KMS-11 (cell line): ENCODE measurements at regions not wholly inside any gene's neighbourhood (a gene's known extent, or its start where the extent isn't known, plus 50 kb on each side); places are given as distances from the start of the nearest gene placed in this dataset.

Experiments used
- H2AFZ ChIP-seq: fragments of 200-600 bp; sonication (generic); 2 replicates; pipeline ENCODE4 v1.6.1; 2016; ENCODE audit warnings: antibody characterized with exemption, mixed run types, low read depth
- H3K27ac ChIP-seq: fragments of 200-600 bp; sonication (generic); 2 replicates; pipeline ENCODE4 v1.6.1; 2016; ENCODE audit warnings: mild to moderate bottlenecking, mixed run types
- H3K27me3 ChIP-seq: fragments of 200-600 bp; sonication (generic); 2 replicates; pipeline ENCODE4 v1.6.1; 2017; ENCODE audit warnings: mild to moderate bottlenecking, low read depth, mixed run types, moderate library complexity; ENCODE audit not compliant: insufficient read depth
- H3K36me3 ChIP-seq: fragments of 200-600 bp; sonication (generic); 2 replicates; pipeline ENCODE4 v1.6.1; 2017; ENCODE audit warnings: mild to moderate bottlenecking, mixed run types; ENCODE audit not compliant: insufficient read depth
- H3K4me1 ChIP-seq: fragments of 200-600 bp; sonication (generic); 2 replicates; pipeline ENCODE4 v1.6.1; 2016; ENCODE audit warnings: mild to moderate bottlenecking, low read depth, mixed run types; ENCODE audit not compliant: poor library complexity, severe bottlenecking
- H3K4me2 ChIP-seq: fragments of 200-600 bp; sonication (generic); 2 replicates; pipeline ENCODE4 v1.7.0; 2016; ENCODE audit warnings: mild to moderate bottlenecking, mixed run types
- H3K4me3 ChIP-seq: fragments of 200-600 bp; sonication (generic); IDR thresholded peaks from 2 replicates; pipeline ENCODE4 v1.6.1; 2017; ENCODE audit warnings: low read depth, low read length, mixed read lengths; ENCODE audit not compliant: insufficient read depth
- H3K79me2 ChIP-seq: fragments of 200-600 bp; sonication (generic); 2 replicates; pipeline ENCODE4 v1.6.1; 2016; ENCODE audit warnings: low read depth, mixed run types; ENCODE audit not compliant: insufficient read depth
- H3K9ac ChIP-seq: fragments of 200-600 bp; sonication (generic); 2 replicates; pipeline ENCODE4 v1.6.1; 2016; ENCODE audit warnings: mild to moderate bottlenecking, mixed run types
- H4K20me1 ChIP-seq: fragments of 200-600 bp; sonication (generic); 2 replicates; pipeline ENCODE4 v1.6.1; 2016; ENCODE audit warnings: mild to moderate bottlenecking, mixed run types; ENCODE audit not compliant: insufficient read depth
- CTCF ChIP-seq: fragments of 200-600 bp; sonication (generic); conservative IDR thresholded peaks from 2 replicates; pipeline ENCODE4 v1.6.1; 2017; ENCODE audit warnings: low read depth, mild to moderate bottlenecking, antibody characterized with exemption, low read length, moderate library complexity, mixed read lengths

- H3K4me2 ChIP-seq, result no peak overlapping the region
- no peaks in the 10 kb centered on the region for H4K20me1 ChIP-seq
- no peaks in the 10 kb centered on the region for H3K36me3 ChIP-seq
- TF ChIP-seq CTCF, result no peak
- no peaks in the 10 kb centered on the region for H3K4me1 ChIP-seq
- H3K27ac ChIP-seq, result no peak overlapping the region
- H3K9ac ChIP-seq, result no peak overlapping the region
- no peaks in the 10 kb centered on the region for H3K27me3 ChIP-seq
- no peak overlapping the region for H3K4me3 ChIP-seq
- no peak overlapping the region for H2AFZ ChIP-seq
- no peaks in the 10 kb centered on the region for H3K79me2 ChIP-seq
Measured at GRCh38 chr10:10901906-10902305, 115.8 kb upstream of the CELF2 start.

DNA sequence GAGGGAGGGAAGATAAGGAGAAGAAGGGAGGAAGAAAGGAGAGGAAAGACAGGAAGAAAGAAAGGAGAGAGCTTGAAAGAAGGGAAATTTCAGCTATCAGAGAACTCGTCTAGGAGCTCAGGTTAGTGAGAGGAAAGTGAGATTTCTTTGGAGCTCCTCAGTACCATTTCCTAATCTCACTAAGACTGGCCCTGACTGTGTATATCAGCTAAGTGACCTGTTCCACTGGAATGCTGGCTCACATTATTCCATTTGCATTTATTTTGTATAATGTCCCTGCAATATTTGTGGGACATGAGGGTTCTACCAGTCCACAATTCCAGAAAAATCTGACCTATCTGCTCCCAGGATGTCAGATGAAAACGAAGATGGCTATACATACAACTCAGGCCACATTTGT, 114.7 kb upstream of the CELF2 start:
- H3K79me2 ChIP-seq, result no peaks in the 10 kb centered on the region
- no peak overlapping the region for H3K4me3 ChIP-seq
- H3K4me2 ChIP-seq, result no peak overlapping the region
- no peak overlapping the region for H3K27ac ChIP-seq
- no peaks in the 10 kb centered on the region for H4K20me1 ChIP-seq
- TF ChIP-seq CTCF, result no peak
- H3K9ac ChIP-seq, result no peak overlapping the region
- no peaks in the 10 kb centered on the region for H3K4me1 ChIP-seq
- no peaks in the 10 kb centered on the region for H3K36me3 ChIP-seq
- no peak overlapping the region for H2AFZ ChIP-seq
- H3K27me3 ChIP-seq, result no peaks in the 10 kb centered on the region

DNA sequence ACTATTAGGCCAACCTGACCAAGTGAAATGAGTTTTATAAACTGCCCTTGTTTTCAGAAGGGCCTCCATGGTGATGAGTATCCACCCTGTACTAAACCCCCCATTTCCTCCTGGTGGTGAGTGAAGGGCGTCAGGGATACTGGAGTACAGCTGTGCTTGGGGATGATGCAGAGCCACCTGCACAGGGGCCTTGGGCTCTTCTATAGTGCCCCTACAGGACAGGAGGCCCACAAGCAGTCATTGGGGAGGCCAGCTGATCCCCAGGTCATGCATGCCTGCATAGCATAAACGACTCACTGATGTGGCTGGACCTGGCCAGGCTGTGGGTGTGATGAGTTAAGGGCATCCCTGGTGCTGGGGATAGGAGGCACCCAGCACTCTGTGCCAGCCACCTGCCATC, 114.1 kb upstream of the CELF2 start:
- Histone ChIP-seq H3K4me2 (no peak overlapping the region), H3K4me1 (no peaks in the 10 kb centered on the region), H3K4me3 (no peak overlapping the region), H3K79me2 (no peaks in the 10 kb centered on the region), H3K27me3 (no peaks in the 10 kb centered on the region), H2AFZ (no peak overlapping the region), H4K20me1 (no peaks in the 10 kb centered on the region), H3K36me3 (no peaks in the 10 kb centered on the region), H3K27ac (no peak overlapping the region), H3K9ac (no peak overlapping the region)
- TF ChIP-seq CTCF, result no peak

DNA sequence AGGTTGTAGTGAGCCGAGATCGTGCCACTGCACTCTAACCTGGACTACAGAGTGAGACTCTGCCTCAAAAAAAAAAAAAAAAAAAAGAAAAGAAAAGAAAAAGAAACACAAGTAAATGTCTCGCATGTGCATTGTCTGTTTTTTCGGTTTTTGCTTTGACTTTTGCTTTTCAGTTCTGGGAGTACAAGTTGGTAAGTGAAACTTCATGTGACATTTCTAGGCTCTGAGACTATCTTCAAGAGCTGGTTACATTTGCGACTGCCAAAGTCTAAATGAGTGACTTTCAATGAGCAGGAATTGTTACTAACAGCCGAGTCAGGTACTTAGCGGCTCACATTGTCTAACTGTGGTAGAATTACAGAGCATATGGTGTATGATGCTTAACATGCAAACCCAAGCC, 107.0 kb upstream of the CELF2 start:
- H3K79me2 ChIP-seq, result no peaks in the 10 kb centered on the region
- no peak overlapping the region for H3K4me2 ChIP-seq
- no peaks in the 10 kb centered on the region for H3K36me3 ChIP-seq
- H3K4me1 ChIP-seq, result no peaks in the 10 kb centered on the region
- TF ChIP-seq CTCF, result no peak
- no peak overlapping the region for H2AFZ ChIP-seq
- H3K27ac ChIP-seq, result no peak overlapping the region
- H3K4me3 ChIP-seq, result no peak overlapping the region
- no peak overlapping the region for H3K9ac ChIP-seq
- H3K27me3 ChIP-seq, result no peaks in the 10 kb centered on the region
- H4K20me1 ChIP-seq, result no peaks in the 10 kb centered on the region

GRCh38 chr10:10911035-10911434, 106.6 kb upstream of the CELF2 start:
- Histone ChIP-seq H3K79me2 (no peaks in the 10 kb centered on the region), H3K27me3 (no peaks in the 10 kb centered on the region), H3K4me2 (no peak overlapping the region), H3K4me1 (no peaks in the 10 kb centered on the region), H3K9ac (no peak overlapping the region), H3K4me3 (no peak overlapping the region), H2AFZ (no peak overlapping the region), H3K36me3 (no peaks in the 10 kb centered on the region), H4K20me1 (no peaks in the 10 kb centered on the region), H3K27ac (no peak overlapping the region)
- TF ChIP-seq CTCF, result no peak
